Large intestine (tissue), 3 donors: ENCODE measurements at regions not wholly inside any gene's neighbourhood (a gene's known extent, or its start where the extent isn't known, plus 50 kb on each side); places are given as distances from the start of the nearest gene placed in this dataset.

ENCODE experiments used
- DNase-seq, 2 donors: peaks; one replicate each; pipeline versions ENCODE4 v3.0.0 to v3.0.0-alpha.2; 2013
- H3K27ac ChIP-seq: one replicate; pipeline ENCODE4 v1.5.1; 2013; ENCODE audit warnings: low read length
- H3K27me3 ChIP-seq: 2 replicates; pipeline ENCODE4 v1.6.1; 2013; ENCODE audit warnings: low read length; ENCODE audit not compliant: control insufficient read depth, insufficient read depth
- H3K36me3 ChIP-seq: 2 replicates; pipeline ENCODE4 v1.6.1; 2013; ENCODE audit warnings: low read length; ENCODE audit not compliant: control insufficient read depth, insufficient read depth
- H3K4me1 ChIP-seq: one replicate; pipeline ENCODE4 v1.6.1; 2013; ENCODE audit warnings: low read length; ENCODE audit not compliant: control insufficient read depth, insufficient read depth
- H3K4me3 ChIP-seq: one replicate; pipeline ENCODE4 v1.5.1; 2013; ENCODE audit warnings: low read length
- H3K9me3 ChIP-seq: one replicate; pipeline ENCODE4 v1.6.1; 2013; ENCODE audit warnings: mild to moderate bottlenecking, low read depth, low read length, moderate library complexity; ENCODE audit not compliant: control insufficient read depth
- WGBS: methylation state at CpG from one replicate; pipeline ENCODE4 v1.1.5; 2013; ENCODE audit warnings: low lambda C conversion rate; ENCODE audit not compliant: insufficient coverage; 5-methylcytosine and 5-hydroxymethylcytosine counted together

- no peaks in the 10 kb centered on the region for H3K36me3 ChIP-seq
These were observed 460.0 kb downstream of the HS3ST3B1 start for GRCh38 chr17:14760719-14761411.

GRCh38 chr17:14760212-14760611 lies 459.3 kb downstream of the HS3ST3B1 start:
- H3K27me3 ChIP-seq = no peaks in the 10 kb centered on the region
- WGBS = no CpG with 5 or more reads among the region's 4 CpGs
- no peaks in the 10 kb centered on the region for H3K36me3 ChIP-seq
- no peak overlapping the region for H3K27ac ChIP-seq
- DNase-seq = no peak
- no peaks in the 10 kb centered on the region for H3K9me3 ChIP-seq
- H3K4me1 ChIP-seq = peaks cover 20% of the 10 kb centered on the region
- no peak overlapping the region for H3K4me3 ChIP-seq

More at GRCh38 chr17:14760719-14761411, 460.0 kb downstream of the HS3ST3B1 start:
- Histone ChIP-seq H3K27me3 (no peaks in the 10 kb centered on the region), H3K4me1 (peaks cover 15% of the 10 kb centered on the region), H3K27ac (peak overlapping the region; percentile 38), H3K9me3 (no peaks in the 10 kb centered on the region), H3K4me3 (no peak overlapping the region)
- DNase-seq = peak in 1 of 2 donors; percentile 45
- WGBS = no CpG with 5 or more reads among the region's 5 CpGs

GRCh38 chr17:14759325-14759724 lies 458.4 kb downstream of the HS3ST3B1 start:
- H3K27ac ChIP-seq = no peak overlapping the region
- H3K36me3 ChIP-seq = no peaks in the 10 kb centered on the region
- H3K27me3 ChIP-seq = no peaks in the 10 kb centered on the region
- H3K9me3 ChIP-seq = no peaks in the 10 kb centered on the region
- H3K4me3 ChIP-seq = no peak overlapping the region
- peaks cover 21% of the 10 kb centered on the region for H3K4me1 ChIP-seq
- DNase-seq = no peak

DNA sequence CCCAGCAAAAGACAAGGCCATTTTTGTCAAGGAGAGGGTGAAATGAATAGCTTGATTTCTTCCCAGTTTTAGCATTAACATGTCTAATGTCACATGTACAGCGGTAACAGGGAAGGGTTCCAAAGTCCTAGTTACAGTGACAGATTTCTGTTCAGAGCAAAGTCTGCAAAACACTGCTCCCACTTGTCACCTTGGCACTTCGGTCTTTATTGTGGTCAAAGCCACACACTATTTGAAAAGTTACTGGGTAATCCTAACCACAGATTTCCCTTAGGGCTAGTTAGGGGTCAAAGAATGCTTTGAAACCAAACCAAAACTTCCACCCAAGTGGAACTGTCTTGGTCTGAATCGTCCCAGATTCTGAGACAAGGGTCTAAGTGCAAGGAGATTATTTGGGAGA lies 455.6 kb downstream of the HS3ST3B1 start:
- peak overlapping the region; percentile 36 for H3K27ac ChIP-seq
- peak; percentile 68 to 87 for DNase-seq
- no peaks in the 10 kb centered on the region for H3K27me3 ChIP-seq
- no peak overlapping the region for H3K4me3 ChIP-seq
- no peaks in the 10 kb centered on the region for H3K9me3 ChIP-seq
- WGBS = no CpG with 5 or more reads among the region's 3 CpGs
- no peaks in the 10 kb centered on the region for H3K36me3 ChIP-seq
- peaks cover 21% of the 10 kb centered on the region for H3K4me1 ChIP-seq

DNA sequence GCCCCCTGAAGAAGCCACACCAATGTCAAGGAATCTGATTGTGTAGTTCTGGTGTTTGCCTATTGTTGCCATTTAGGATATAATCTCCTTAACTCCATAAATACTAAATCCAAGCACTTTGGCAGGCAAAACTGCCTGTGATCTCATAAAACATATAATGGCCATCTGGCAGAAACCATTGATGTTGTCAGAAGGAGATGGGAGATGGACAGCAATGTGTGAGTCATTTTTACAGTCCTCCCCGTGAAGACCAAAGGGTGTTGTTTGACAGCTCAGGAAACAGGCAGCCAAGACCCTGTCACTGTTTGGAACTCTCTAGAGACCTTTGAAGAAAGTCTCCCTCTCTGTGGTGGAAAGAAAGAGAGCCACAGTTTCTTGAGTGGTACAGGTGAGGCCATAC lies 454.1 kb downstream of the HS3ST3B1 start:
- no peaks in the 10 kb centered on the region for H3K36me3 ChIP-seq

GRCh38 chr17:14753383-14753782 lies 452.5 kb downstream of the HS3ST3B1 start:
- DNase-seq = no peak
- Histone ChIP-seq H3K4me3 (no peak overlapping the region), H3K9me3 (no peaks in the 10 kb centered on the region), H3K4me1 (peaks cover 12% of the 10 kb centered on the region), H3K36me3 (no peaks in the 10 kb centered on the region), H3K27me3 (no peaks in the 10 kb centered on the region), H3K27ac (no peak overlapping the region)
- WGBS = no CpG with 5 or more reads among the region's 6 CpGs

More for the DNA sequence above, 454.1 kb downstream of the HS3ST3B1 start:
- H3K4me1 ChIP-seq = peaks cover 14% of the 10 kb centered on the region
- no CpG with 5 or more reads among the region's 1 CpG for WGBS
- H3K27me3 ChIP-seq = no peaks in the 10 kb centered on the region
- DNase-seq = peak in 1 of 2 donors; percentile 50
- H3K27ac ChIP-seq = peak overlapping the region; percentile 59
- H3K4me3 ChIP-seq = no peak overlapping the region
- H3K9me3 ChIP-seq = no peaks in the 10 kb centered on the region

GRCh38 chr17:14752011-14752410 lies 451.1 kb downstream of the HS3ST3B1 start:
- Histone ChIP-seq H3K27me3 (no peaks in the 10 kb centered on the region), H3K36me3 (no peaks in the 10 kb centered on the region), H3K4me1 (peaks cover 12% of the 10 kb centered on the region), H3K9me3 (no peaks in the 10 kb centered on the region), H3K4me3 (no peak overlapping the region), H3K27ac (no peak overlapping the region)
- no peak for DNase-seq
- 71% methylated on average over 1 of the region's 2 CpGs for WGBS

GRCh38 chr17:14750866-14751265 lies 450.0 kb downstream of the HS3ST3B1 start:
- Histone ChIP-seq H3K4me1 (peaks cover 7% of the 10 kb centered on the region), H3K9me3 (no peaks in the 10 kb centered on the region), H3K4me3 (no peak overlapping the region), H3K27me3 (no peaks in the 10 kb centered on the region), H3K36me3 (no peaks in the 10 kb centered on the region), H3K27ac (no peak overlapping the region)
- no peak for DNase-seq
- WGBS = no CpG with 5 or more reads among the region's 5 CpGs

DNA sequence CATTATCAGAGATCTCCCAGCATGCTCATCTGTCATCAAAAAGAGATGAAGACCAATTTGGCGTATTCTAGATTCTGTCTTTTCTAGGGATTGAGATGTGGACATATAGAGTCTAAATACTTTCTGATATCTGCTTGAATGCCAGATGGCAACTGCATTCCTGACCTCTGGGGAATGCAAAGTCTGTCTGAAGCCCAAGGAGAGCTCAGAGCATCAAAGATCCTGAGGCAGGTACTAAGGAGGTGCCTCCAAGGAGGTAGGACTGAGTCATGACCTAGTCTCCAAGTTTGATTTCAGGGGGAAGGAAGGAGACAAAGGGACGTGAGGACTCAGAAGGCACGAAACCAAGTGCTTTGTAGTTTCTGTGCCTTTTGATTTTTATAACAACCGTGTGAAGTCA lies 448.4 kb downstream of the HS3ST3B1 start:
- Histone ChIP-seq H3K9me3 (no peaks in the 10 kb centered on the region), H3K36me3 (no peaks in the 10 kb centered on the region), H3K4me3 (no peak overlapping the region), H3K4me1 (no peaks in the 10 kb centered on the region), H3K27me3 (no peaks in the 10 kb centered on the region), H3K27ac (no peak overlapping the region)
- no CpG with 5 or more reads among the region's 4 CpGs for WGBS
- no peak for DNase-seq

- WGBS = 100% methylated on average over 2 of the region's 12 CpGs
- H3K27ac ChIP-seq = no peak overlapping the region
- no peak overlapping the region for H3K4me3 ChIP-seq
- H3K27me3 ChIP-seq = no peaks in the 10 kb centered on the region
- H3K4me1 ChIP-seq = no peaks in the 10 kb centered on the region
- H3K36me3 ChIP-seq = no peaks in the 10 kb centered on the region
- no peaks in the 10 kb centered on the region for H3K9me3 ChIP-seq
- no peak for DNase-seq
These were observed 447.3 kb downstream of the HS3ST3B1 start for GRCh38 chr17:14748036-14748710.

GRCh38 chr17:14747603-14747950 lies 446.7 kb downstream of the HS3ST3B1 start:
- no peaks in the 10 kb centered on the region for H3K36me3 ChIP-seq
- no CpG with 5 or more reads among the region's 5 CpGs for WGBS
- no peaks in the 10 kb centered on the region for H3K4me1 ChIP-seq
- no peak overlapping the region for H3K4me3 ChIP-seq
- DNase-seq = no peak
- H3K27me3 ChIP-seq = no peaks in the 10 kb centered on the region
- no peak overlapping the region for H3K27ac ChIP-seq
- H3K9me3 ChIP-seq = no peaks in the 10 kb centered on the region
